ENCODE measurements at regions not wholly inside any gene's neighbourhood (a gene's known extent, or its start where the extent isn't known, plus 50 kb on each side); places are given as distances from the start of the nearest gene placed in this dataset.

DNA sequence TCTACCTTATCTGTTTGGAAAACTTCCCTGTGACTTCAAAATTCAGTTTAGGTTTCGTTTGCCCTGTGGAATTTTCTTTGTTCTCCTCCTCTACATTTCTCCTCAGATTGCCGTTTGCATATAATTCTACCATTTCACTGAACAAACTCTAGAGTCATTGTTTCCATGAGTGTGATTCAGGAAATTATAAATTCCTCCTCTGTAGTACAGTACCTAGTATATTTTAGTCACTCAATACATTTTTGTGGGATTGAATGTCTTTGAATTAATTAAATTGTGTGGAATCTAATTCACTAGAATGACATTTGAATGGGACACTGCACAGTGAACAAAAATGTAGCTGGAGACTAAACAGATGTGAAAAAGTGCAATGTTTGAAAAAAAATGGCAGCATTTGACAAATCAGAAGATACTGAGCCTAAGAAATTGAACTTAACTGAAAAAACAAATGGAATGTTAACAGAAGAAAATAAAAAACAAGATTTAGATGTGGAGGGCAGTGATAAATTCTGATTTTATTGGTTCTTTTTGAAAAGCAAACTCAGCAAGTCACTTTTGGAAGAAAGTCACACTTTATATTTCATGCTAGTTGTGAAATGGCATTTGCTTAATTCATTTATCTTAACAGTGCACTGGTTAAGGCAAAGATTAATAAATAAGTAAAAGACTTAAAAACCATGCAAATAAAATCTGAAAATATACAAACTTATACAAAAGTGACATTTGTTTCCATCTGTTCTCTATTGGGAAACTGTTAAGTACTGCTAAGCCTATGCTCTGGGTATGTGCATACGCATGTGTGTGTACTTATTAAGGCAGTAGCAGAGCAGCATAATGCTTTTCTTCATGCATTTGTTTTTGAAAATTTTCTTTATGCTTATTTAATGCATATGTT is 512.3 kb downstream of the FAT4 start:
- Histone ChIP-seq H2AFZ (ENCODE audit: low read depth, low read length) (no peak overlapping the region), H3K27me3 (ENCODE audit: insufficient read depth, low read length) (no peaks in the 10 kb centered on the region), H3K9ac (ENCODE audit: low read length) (no peak overlapping the region), H3K4me2 (ENCODE audit: low read length) (no peak overlapping the region), H3K4me3 (ENCODE audit: insufficient read depth, low read depth, low read length) (no peak overlapping the region), H3K27ac (ENCODE audit: low read depth, low read length) (no peak overlapping the region), H3K79me2 (ENCODE audit: insufficient read depth, low read length) (no peaks in the 10 kb centered on the region), H4K20me1 (ENCODE audit: insufficient read depth, low read length) (no peaks in the 10 kb centered on the region), H3K9me3 (ENCODE audit: insufficient read depth, low read depth, low read length) (no peaks in the 10 kb centered on the region), H3K36me3 (ENCODE audit: insufficient read depth, low read length) (no peaks in the 10 kb centered on the region), H3K4me1 (ENCODE audit: insufficient read depth, low read length) (no peaks in the 10 kb centered on the region)
- Mint-ChIP-seq H3K36me3 (ENCODE audit: low read depth, unreplicated experiment) (no peaks in the 10 kb centered on the region), H3K9me3 (ENCODE audit: unreplicated experiment) (no peaks in the 10 kb centered on the region), H3K4me3 (ENCODE audit: unreplicated experiment) (no peak overlapping the region), H3K4me1 (ENCODE audit: low read depth, unreplicated experiment) (peaks cover 2% of the 10 kb centered on the region), H3K27me3 (ENCODE audit: low read depth, unreplicated experiment) (no peaks in the 10 kb centered on the region), H3K27ac (ENCODE audit: unreplicated experiment) (no peak overlapping the region)
- no peak for TF ChIP-seq EZH2 (IDR thresholded peaks at IDR 0.05; ENCODE audit: insufficient read depth, low read length)
- TF ChIP-seq, protein P1, sequence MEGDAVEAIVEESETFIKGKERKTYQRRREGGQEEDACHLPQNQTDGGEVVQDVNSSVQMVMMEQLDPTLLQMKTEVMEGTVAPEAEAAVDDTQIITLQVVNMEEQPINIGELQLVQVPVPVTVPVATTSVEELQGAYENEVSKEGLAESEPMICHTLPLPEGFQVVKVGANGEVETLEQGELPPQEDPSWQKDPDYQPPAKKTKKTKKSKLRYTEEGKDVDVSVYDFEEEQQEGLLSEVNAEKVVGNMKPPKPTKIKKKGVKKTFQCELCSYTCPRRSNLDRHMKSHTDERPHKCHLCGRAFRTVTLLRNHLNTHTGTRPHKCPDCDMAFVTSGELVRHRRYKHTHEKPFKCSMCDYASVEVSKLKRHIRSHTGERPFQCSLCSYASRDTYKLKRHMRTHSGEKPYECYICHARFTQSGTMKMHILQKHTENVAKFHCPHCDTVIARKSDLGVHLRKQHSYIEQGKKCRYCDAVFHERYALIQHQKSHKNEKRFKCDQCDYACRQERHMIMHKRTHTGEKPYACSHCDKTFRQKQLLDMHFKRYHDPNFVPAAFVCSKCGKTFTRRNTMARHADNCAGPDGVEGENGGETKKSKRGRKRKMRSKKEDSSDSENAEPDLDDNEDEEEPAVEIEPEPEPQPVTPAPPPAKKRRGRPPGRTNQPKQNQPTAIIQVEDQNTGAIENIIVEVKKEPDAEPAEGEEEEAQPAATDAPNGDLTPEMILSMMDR (IDR thresholded peaks at IDR 0.05; ENCODE audit: insufficient read depth, low read depth, low read length), result no peak
- DNase-seq (ENCODE audit: low read depth), result peak; percentile 78
- peak; percentile 9 for FAIRE-seq

GRCh38 chr4:125827696-125828052 is 512.9 kb downstream of the FAT4 start:
- DNase-seq (ENCODE audit: low read depth) (no peak), FAIRE-seq (no peak)
- Histone ChIP-seq H3K4me3 (ENCODE audit: insufficient read depth, low read depth, low read length) (no peak overlapping the region), H3K9ac (ENCODE audit: low read length) (no peak overlapping the region), H4K20me1 (ENCODE audit: insufficient read depth, low read length) (no peaks in the 10 kb centered on the region), H3K4me1 (ENCODE audit: insufficient read depth, low read length) (no peaks in the 10 kb centered on the region), H3K9me3 (ENCODE audit: insufficient read depth, low read depth, low read length) (no peaks in the 10 kb centered on the region), H3K4me2 (ENCODE audit: low read length) (no peak overlapping the region), H2AFZ (ENCODE audit: low read depth, low read length) (no peak overlapping the region), H3K36me3 (ENCODE audit: insufficient read depth, low read length) (no peaks in the 10 kb centered on the region), H3K27me3 (ENCODE audit: insufficient read depth, low read length) (no peaks in the 10 kb centered on the region), H3K27ac (ENCODE audit: low read depth, low read length) (no peak overlapping the region), H3K79me2 (ENCODE audit: insufficient read depth, low read length) (no peaks in the 10 kb centered on the region)
- peaks cover 2% of the 10 kb centered on the region for H3K4me1 Mint-ChIP-seq (ENCODE audit: low read depth, unreplicated experiment)
- H3K9me3 Mint-ChIP-seq (ENCODE audit: unreplicated experiment), result no peaks in the 10 kb centered on the region
- no peaks in the 10 kb centered on the region for H3K27me3 Mint-ChIP-seq (ENCODE audit: low read depth, unreplicated experiment)
- H3K4me3 Mint-ChIP-seq (ENCODE audit: unreplicated experiment), result no peak overlapping the region
- H3K27ac Mint-ChIP-seq (ENCODE audit: unreplicated experiment), result no peak overlapping the region
- no peaks in the 10 kb centered on the region for H3K36me3 Mint-ChIP-seq (ENCODE audit: low read depth, unreplicated experiment)
- TF ChIP-seq EZH2 (IDR thresholded peaks at IDR 0.05; ENCODE audit: insufficient read depth, low read length), result no peak
- TF ChIP-seq, protein P1 (IDR thresholded peaks at IDR 0.05; ENCODE audit: insufficient read depth, low read depth, low read length), result no peak

- H3K4me1 Mint-ChIP-seq (ENCODE audit: low read depth, unreplicated experiment), result peaks cover 2% of the 10 kb centered on the region
- H3K4me1 ChIP-seq (ENCODE audit: insufficient read depth, low read length), result no peaks in the 10 kb centered on the region
- H3K4me2 ChIP-seq (ENCODE audit: low read length), result no peak overlapping the region
- H3K4me3 ChIP-seq (ENCODE audit: insufficient read depth, low read depth, low read length), result no peak overlapping the region
- H3K36me3 Mint-ChIP-seq (ENCODE audit: low read depth, unreplicated experiment), result no peaks in the 10 kb centered on the region
- no peaks in the 10 kb centered on the region for H3K79me2 ChIP-seq (ENCODE audit: insufficient read depth, low read length)
- H4K20me1 ChIP-seq (ENCODE audit: insufficient read depth, low read length), result no peaks in the 10 kb centered on the region
- H2AFZ ChIP-seq (ENCODE audit: low read depth, low read length), result no peak overlapping the region
- no peaks in the 10 kb centered on the region for H3K9me3 Mint-ChIP-seq (ENCODE audit: unreplicated experiment)
- no peak overlapping the region for H3K9ac ChIP-seq (ENCODE audit: low read length)
- no peaks in the 10 kb centered on the region for H3K9me3 ChIP-seq (ENCODE audit: insufficient read depth, low read depth, low read length)
- no peak for DNase-seq (ENCODE audit: low read depth)
- no peak overlapping the region for H3K4me3 Mint-ChIP-seq (ENCODE audit: unreplicated experiment)
- no peak for TF ChIP-seq EZH2 (IDR thresholded peaks at IDR 0.05; ENCODE audit: insufficient read depth, low read length)
- TF ChIP-seq, protein P1 (IDR thresholded peaks at IDR 0.05; ENCODE audit: insufficient read depth, low read depth, low read length), result no peak
- no peaks in the 10 kb centered on the region for H3K27me3 ChIP-seq (ENCODE audit: insufficient read depth, low read length)
- no peak overlapping the region for H3K27ac ChIP-seq (ENCODE audit: low read depth, low read length)
- no peak overlapping the region for H3K27ac Mint-ChIP-seq (ENCODE audit: unreplicated experiment)
- no peak for FAIRE-seq
- H3K27me3 Mint-ChIP-seq (ENCODE audit: low read depth, unreplicated experiment), result no peaks in the 10 kb centered on the region
- H3K36me3 ChIP-seq (ENCODE audit: insufficient read depth, low read length), result no peaks in the 10 kb centered on the region
Measured at GRCh38 chr4:125828346-125828745, 513.6 kb downstream of the FAT4 start.
